ENCODE measurements at regions not wholly inside any gene's neighbourhood (a gene's known extent, or its start where the extent isn't known, plus 50 kb on each side); places are given as distances from the start of the nearest gene placed in this dataset.

DNA sequence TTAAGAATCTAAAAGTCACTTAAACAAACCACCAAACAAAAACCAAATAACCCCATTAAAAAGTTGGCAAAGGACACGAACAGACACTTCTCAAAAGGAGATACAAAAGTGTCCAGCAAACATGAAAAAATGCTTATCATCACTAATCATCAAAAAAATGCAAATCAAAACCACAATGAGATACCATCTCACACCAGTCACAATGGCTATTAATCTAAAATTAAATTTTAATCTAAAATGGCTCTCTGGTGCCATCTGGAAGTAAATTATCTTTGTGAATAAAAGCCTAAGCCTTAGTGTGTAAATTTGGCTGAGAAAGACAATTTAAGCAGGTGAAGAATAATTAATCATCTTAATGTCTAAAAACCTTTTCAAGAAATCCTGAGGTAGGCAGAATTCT lies 204.5 kb upstream of the PPFIA2 start (continued):
- no peak for TF ChIP-seq PREB (CRISPR knock-in tag; IDR thresholded peaks at IDR 0.05; ENCODE audit: borderline replicate concordance)
- TF ChIP-seq, protein P1, sequence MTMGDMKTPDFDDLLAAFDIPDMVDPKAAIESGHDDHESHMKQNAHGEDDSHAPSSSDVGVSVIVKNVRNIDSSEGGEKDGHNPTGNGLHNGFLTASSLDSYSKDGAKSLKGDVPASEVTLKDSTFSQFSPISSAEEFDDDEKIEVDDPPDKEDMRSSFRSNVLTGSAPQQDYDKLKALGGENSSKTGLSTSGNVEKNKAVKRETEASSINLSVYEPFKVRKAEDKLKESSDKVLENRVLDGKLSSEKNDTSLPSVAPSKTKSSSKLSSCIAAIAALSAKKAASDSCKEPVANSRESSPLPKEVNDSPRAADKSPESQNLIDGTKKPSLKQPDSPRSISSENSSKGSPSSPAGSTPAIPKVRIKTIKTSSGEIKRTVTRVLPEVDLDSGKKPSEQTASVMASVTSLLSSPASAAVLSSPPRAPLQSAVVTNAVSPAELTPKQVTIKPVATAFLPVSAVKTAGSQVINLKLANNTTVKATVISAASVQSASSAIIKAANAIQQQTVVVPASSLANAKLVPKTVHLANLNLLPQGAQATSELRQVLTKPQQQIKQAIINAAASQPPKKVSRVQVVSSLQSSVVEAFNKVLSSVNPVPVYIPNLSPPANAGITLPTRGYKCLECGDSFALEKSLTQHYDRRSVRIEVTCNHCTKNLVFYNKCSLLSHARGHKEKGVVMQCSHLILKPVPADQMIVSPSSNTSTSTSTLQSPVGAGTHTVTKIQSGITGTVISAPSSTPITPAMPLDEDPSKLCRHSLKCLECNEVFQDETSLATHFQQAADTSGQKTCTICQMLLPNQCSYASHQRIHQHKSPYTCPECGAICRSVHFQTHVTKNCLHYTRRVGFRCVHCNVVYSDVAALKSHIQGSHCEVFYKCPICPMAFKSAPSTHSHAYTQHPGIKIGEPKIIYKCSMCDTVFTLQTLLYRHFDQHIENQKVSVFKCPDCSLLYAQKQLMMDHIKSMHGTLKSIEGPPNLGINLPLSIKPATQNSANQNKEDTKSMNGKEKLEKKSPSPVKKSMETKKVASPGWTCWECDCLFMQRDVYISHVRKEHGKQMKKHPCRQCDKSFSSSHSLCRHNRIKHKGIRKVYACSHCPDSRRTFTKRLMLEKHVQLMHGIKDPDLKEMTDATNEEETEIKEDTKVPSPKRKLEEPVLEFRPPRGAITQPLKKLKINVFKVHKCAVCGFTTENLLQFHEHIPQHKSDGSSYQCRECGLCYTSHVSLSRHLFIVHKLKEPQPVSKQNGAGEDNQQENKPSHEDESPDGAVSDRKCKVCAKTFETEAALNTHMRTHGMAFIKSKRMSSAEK (CRISPR knock-in tag; IDR thresholded peaks at IDR 0.05; ENCODE audit: borderline replicate concordance), result no peak

DNA sequence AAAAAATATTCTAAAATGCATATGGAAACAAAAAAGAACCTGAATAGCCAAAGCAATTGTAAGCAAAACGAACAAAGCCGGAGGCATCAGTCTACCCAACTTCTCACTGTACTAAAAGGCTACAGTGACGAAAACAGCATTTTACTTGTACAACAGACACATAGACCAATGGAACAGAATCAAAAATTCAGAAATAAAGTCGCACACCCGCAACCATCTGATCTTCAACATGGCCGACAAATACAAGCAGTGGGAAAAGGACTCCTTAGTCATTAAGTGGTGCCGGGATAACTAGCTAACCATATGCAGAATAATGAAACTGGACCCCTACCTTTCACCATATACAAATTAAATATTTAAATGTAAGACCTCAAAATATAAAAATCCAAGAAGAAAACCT lies 203.9 kb upstream of the PPFIA2 start:
- no peaks in the 10 kb centered on the region for H3K4me1 Mint-ChIP-seq
- H3K4me3 Mint-ChIP-seq, result no peak overlapping the region
- no peak overlapping the region for H3K27ac Mint-ChIP-seq
- no peaks in the 10 kb centered on the region for H3K36me3 Mint-ChIP-seq
- ChIA-PET POLR2A (no interaction called here), CTCF (no interaction called here)
- DNase-seq (ENCODE audit: low spot score), result no peak
- TF ChIP-seq RORB (CRISPR knock-in tag; IDR thresholded peaks at IDR 0.05) (no peak), TP53 (CRISPR knock-in tag; IDR thresholded peaks at IDR 0.05) (no peak), ZNF232 (CRISPR knock-in tag; IDR thresholded peaks at IDR 0.05) (no peak), NR3C1 (CRISPR knock-in tag; conservative IDR thresholded peaks at IDR 0.05; ENCODE audit: low read depth) (no peak), TCF7 (CRISPR knock-in tag; IDR thresholded peaks at IDR 0.05; ENCODE audit: low read depth) (no peak), JAZF1 (CRISPR knock-in tag; IDR thresholded peaks at IDR 0.05) (no peak), HMGXB4 (CRISPR knock-in tag; IDR thresholded peaks at IDR 0.05) (no peak), USF1 (CRISPR knock-in tag; IDR thresholded peaks at IDR 0.05) (no peak), PREB (CRISPR knock-in tag; IDR thresholded peaks at IDR 0.05; ENCODE audit: borderline replicate concordance) (no peak), GRHL2 (CRISPR knock-in tag; IDR thresholded peaks at IDR 0.05; ENCODE audit: insufficient replicate concordance, severe bottlenecking) (no peak), ATF3 (CRISPR knock-in tag; conservative IDR thresholded peaks at IDR 0.05) (no peak), ELF4 (CRISPR knock-in tag; IDR thresholded peaks at IDR 0.05; ENCODE audit: low read depth) (no peak), FOXP1 (CRISPR knock-in tag; IDR thresholded peaks at IDR 0.05; ENCODE audit: borderline replicate concordance) (no peak), EMX1 (CRISPR knock-in tag; IDR thresholded peaks at IDR 0.05) (no peak), ATF1 (CRISPR knock-in tag; IDR thresholded peaks at IDR 0.05) (no peak), TEAD4 (CRISPR knock-in tag; IDR thresholded peaks at IDR 0.05) (no peak)
- TF ChIP-seq, protein P2, sequence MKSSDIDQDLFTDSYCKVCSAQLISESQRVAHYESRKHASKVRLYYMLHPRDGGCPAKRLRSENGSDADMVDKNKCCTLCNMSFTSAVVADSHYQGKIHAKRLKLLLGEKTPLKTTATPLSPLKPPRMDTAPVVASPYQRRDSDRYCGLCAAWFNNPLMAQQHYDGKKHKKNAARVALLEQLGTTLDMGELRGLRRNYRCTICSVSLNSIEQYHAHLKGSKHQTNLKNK (CRISPR knock-in tag; IDR thresholded peaks at IDR 0.05), result no peak
- TF ChIP-seq, protein P3, sequence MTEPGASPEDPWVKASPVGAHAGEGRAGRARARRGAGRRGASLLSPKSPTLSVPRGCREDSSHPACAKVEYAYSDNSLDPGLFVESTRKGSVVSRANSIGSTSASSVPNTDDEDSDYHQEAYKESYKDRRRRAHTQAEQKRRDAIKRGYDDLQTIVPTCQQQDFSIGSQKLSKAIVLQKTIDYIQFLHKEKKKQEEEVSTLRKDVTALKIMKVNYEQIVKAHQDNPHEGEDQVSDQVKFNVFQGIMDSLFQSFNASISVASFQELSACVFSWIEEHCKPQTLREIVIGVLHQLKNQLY (CRISPR knock-in tag; IDR thresholded peaks at IDR 0.05), result no peak
- TF ChIP-seq, protein P4, sequence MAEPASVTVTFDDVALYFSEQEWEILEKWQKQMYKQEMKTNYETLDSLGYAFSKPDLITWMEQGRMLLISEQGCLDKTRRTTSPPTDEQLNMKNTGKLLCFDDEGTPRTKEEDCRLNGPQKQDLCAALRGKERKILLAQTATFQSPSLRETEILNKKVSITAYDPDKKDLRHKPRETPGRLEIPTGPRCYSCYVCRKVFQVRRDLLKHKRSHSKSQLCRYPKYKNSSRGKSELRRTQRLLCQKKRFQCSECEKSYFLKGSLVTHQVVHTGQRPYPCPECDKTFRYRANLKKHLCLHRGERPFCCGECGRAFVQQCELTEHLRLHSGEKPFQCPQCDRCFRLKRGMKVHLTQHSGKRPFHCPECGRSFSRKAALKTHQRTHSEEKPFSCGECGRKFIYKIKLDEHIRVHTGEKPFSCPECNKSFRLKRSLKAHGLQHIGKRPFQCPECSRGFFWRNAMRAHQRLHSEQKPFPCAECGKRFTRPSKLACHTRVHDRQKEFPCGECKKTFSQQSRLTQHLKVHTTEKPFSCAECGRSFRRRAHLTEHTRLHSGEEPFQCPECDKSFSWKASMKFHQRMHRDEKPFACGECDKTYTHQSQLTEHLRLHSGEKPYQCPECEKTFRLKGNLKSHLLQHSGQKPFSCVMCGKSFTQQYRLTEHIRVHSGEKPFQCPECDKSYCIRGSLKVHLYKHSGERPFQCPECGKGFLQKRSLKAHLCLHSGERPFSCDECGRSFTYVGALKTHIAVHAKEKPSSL (CRISPR knock-in tag; conservative IDR thresholded peaks at IDR 0.05), result no peak
- no peaks in the 10 kb centered on the region for H3K27me3 Mint-ChIP-seq (ENCODE audit: low read depth)
- H3K9me3 Mint-ChIP-seq, result no peaks in the 10 kb centered on the region
- no peak for ATAC-seq
